ENCODE measurements at regions not wholly inside any gene's neighbourhood (a gene's known extent, or its start where the extent isn't known, plus 50 kb on each side); places are given as distances from the start of the nearest gene placed in this dataset.
A peak's percentile ranks its signal among the peaks of the same experiment; 100 is the strongest.

- DNase-seq (ENCODE audit: extremely low read depth, low read depth) = no peak
- TF ChIP-seq, protein P1, sequence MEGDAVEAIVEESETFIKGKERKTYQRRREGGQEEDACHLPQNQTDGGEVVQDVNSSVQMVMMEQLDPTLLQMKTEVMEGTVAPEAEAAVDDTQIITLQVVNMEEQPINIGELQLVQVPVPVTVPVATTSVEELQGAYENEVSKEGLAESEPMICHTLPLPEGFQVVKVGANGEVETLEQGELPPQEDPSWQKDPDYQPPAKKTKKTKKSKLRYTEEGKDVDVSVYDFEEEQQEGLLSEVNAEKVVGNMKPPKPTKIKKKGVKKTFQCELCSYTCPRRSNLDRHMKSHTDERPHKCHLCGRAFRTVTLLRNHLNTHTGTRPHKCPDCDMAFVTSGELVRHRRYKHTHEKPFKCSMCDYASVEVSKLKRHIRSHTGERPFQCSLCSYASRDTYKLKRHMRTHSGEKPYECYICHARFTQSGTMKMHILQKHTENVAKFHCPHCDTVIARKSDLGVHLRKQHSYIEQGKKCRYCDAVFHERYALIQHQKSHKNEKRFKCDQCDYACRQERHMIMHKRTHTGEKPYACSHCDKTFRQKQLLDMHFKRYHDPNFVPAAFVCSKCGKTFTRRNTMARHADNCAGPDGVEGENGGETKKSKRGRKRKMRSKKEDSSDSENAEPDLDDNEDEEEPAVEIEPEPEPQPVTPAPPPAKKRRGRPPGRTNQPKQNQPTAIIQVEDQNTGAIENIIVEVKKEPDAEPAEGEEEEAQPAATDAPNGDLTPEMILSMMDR (IDR thresholded peaks at IDR 0.05; ENCODE audit: low read depth, low read length, missing control alignments) = no peak
- no peak overlapping the region for H3K4me3 ChIP-seq (replicated peaks; ENCODE audit: low read depth, low read length)
Measured at GRCh38 chr10:59073456-59074053, 102.9 kb upstream of the PHYHIPL start.

DNA sequence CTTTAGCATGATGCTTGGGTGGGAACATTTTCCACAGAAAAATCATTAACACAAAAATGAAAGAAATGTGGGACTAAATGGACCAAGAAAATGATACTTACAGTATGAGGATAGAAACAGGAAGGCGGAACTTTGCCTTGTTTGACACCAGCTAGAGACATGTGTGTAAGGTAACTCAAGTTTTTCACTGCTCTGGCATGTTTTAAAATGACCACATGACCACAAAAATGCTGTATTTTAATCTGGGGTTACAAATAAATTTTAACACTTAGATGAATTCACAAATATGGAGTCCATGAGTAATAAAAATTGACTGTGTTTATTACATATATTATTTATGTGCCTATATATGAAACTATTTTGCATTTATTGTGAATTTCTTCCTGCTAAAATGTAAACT is 100.9 kb upstream of the PHYHIPL start:
- TF ChIP-seq, protein P1 (IDR thresholded peaks at IDR 0.05; ENCODE audit: low read depth, low read length, missing control alignments) = no peak
- no peak for DNase-seq (ENCODE audit: extremely low read depth, low read depth)
- H3K4me3 ChIP-seq (replicated peaks; ENCODE audit: low read depth, low read length) = no peak overlapping the region

DNA sequence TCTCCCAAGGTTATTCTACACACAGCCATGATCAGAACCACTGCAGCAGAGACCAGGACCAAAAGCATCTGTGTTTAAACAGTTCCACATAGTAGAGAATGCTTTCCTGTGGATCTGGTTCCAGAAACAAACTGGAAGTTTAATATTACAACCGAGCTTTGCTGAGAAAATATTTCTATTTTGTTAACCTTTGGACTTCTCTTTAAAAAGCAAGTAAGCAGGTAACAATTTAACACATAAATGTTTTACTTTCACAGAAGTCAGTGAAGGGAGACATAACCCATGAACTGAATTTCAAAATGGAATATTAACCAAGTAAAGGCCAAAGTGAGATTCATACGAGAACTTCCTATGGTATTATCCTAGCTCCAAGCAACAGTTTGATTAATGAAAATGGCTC is 98.6 kb upstream of the PHYHIPL start:
- TF ChIP-seq, protein P1 (IDR thresholded peaks at IDR 0.05; ENCODE audit: low read depth, low read length, missing control alignments) = no peak
- DNase-seq (ENCODE audit: extremely low read depth, low read depth) = no peak
- no peak overlapping the region for H3K4me3 ChIP-seq (replicated peaks; ENCODE audit: low read depth, low read length)

DNA sequence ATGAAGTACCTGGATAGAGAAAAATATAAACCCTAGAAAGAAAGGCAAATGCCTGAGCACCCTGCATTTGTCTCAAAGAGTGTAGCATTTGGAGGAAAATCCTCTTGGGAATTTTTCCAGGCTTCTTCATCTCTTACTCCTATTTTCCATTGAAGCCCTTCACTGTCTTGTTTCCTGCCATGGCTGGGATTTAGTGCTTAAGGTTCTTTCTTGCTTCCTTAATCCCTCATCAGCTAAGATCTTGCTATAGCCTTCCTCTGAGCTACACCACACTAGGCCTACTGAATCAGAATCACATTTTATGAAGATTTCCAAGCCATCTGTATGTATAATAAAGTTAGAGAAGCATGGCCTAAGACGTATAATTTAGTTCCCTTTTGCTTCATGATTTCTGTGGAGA is 97.5 kb upstream of the PHYHIPL start:
- no peak for DNase-seq (ENCODE audit: extremely low read depth, low read depth)
- H3K4me3 ChIP-seq (replicated peaks; ENCODE audit: low read depth, low read length) = no peak overlapping the region
- TF ChIP-seq, protein P1 (IDR thresholded peaks at IDR 0.05; ENCODE audit: low read depth, low read length, missing control alignments) = no peak

GRCh38 chr10:59079386-59080226 is 96.8 kb upstream of the PHYHIPL start:
- peak; percentile 75 for DNase-seq (ENCODE audit: extremely low read depth, low read depth)
- TF ChIP-seq, protein P1 (IDR thresholded peaks at IDR 0.05; ENCODE audit: low read depth, low read length, missing control alignments) = no peak
- H3K4me3 ChIP-seq (replicated peaks; ENCODE audit: low read depth, low read length) = no peak overlapping the region

GRCh38 chr10:59082249-59082648 is 94.2 kb upstream of the PHYHIPL start:
- H3K4me3 ChIP-seq (replicated peaks; ENCODE audit: low read depth, low read length) = no peak overlapping the region
- TF ChIP-seq, protein P1 (IDR thresholded peaks at IDR 0.05; ENCODE audit: low read depth, low read length, missing control alignments) = no peak
- no peak for DNase-seq (ENCODE audit: extremely low read depth, low read depth)

All from HFF-Myc (cell line).